Subcutaneous abdominal adipose tissue (tissue), 5 donors: ENCODE measurements at regions not wholly inside any gene's neighbourhood (a gene's known extent, or its start where the extent isn't known, plus 50 kb on each side); places are given as distances from the start of the nearest gene placed in this dataset.

Source experiments
- H3K27ac ChIP-seq: one replicate; pipeline ENCODE4 v1.7.0; 2013; ENCODE audit warnings: low read depth, mild to moderate bottlenecking, inconsistent platforms, low read length, moderate library complexity
- H3K27me3 ChIP-seq, 5 donors: one replicate each; pipeline ENCODE4 v1.7.0; 2013; ENCODE audit warnings: low read length in 5 of 5, inconsistent platforms in 1 of 5; ENCODE audit not compliant: control insufficient read depth in 5 of 5, insufficient read depth in 4 of 5
- H3K36me3 ChIP-seq, 5 donors: one replicate each; pipeline ENCODE4 v1.7.0; 2013; ENCODE audit warnings: low read length in 5 of 5; ENCODE audit not compliant: control insufficient read depth in 5 of 5, insufficient read depth in 5 of 5
- H3K4me1 ChIP-seq, 5 donors: one replicate each; pipeline ENCODE4 v1.7.0; 2013; ENCODE audit warnings: low read length in 5 of 5, mild to moderate bottlenecking in 3 of 5, moderate library complexity in 1 of 5; ENCODE audit not compliant: control insufficient read depth in 5 of 5, insufficient read depth in 5 of 5
- H3K4me3 ChIP-seq, 5 donors: one replicate each; pipeline ENCODE4 v1.7.0; 2013; ENCODE audit warnings: low read length in 5 of 5, low read depth in 1 of 5
- H3K9ac ChIP-seq, 5 donors: one replicate each; pipeline ENCODE4 v1.7.0; 2013; ENCODE audit warnings: low read length in 5 of 5, mild to moderate bottlenecking in 4 of 5, moderate library complexity in 3 of 5
- H3K9me3 ChIP-seq, 5 donors: one replicate each; pipeline ENCODE4 v1.7.0; 2013; ENCODE audit warnings: low read length in 5 of 5; ENCODE audit not compliant: control insufficient read depth in 5 of 5
- donor health status: healthy.
- donor health status: healthy.
- donor health status: healthy.
- donor health status: healthy.
- donor health status: healthy.

GRCh38 chr1:112255080-112255479 is 140.9 kb upstream of the CTTNBP2NL start:
- Histone ChIP-seq H3K4me3 (no peak overlapping the region), H3K9ac (no peak overlapping the region), H3K27ac (no peak overlapping the region), H3K27me3 (no peaks in the 10 kb centered on the region), H3K9me3 (no peaks in the 10 kb centered on the region), H3K4me1 (peaks cover 0 to 7% (median 0%) of the 10 kb centered on the region in 5 donors), H3K36me3 (no peaks in the 10 kb centered on the region)

- no peak overlapping the region for H3K27ac ChIP-seq
- H3K4me3 ChIP-seq, result no peak overlapping the region
- no peak overlapping the region for H3K9ac ChIP-seq
- H3K36me3 ChIP-seq, result no peaks in the 10 kb centered on the region
- H3K27me3 ChIP-seq, result no peaks in the 10 kb centered on the region
- peaks cover 0 to 7% (median 0%) of the 10 kb centered on the region in 5 donors for H3K4me1 ChIP-seq
- no peaks in the 10 kb centered on the region for H3K9me3 ChIP-seq
Measured at GRCh38 chr1:112256411-112256810, 139.6 kb upstream of the CTTNBP2NL start.

- Histone ChIP-seq H3K27me3 (no peaks in the 10 kb centered on the region), H3K9ac (no peak overlapping the region), H3K4me3 (no peak overlapping the region), H3K27ac (no peak overlapping the region), H3K36me3 (no peaks in the 10 kb centered on the region), H3K9me3 (no peaks in the 10 kb centered on the region), H3K4me1 (peaks cover 0 to 5% (median 0%) of the 10 kb centered on the region in 5 donors)
Measured at GRCh38 chr1:112257043-112257835, 138.8 kb upstream of the CTTNBP2NL start.

GRCh38 chr1:112260699-112261098 is 135.3 kb upstream of the CTTNBP2NL start:
- Histone ChIP-seq H3K36me3 (no peaks in the 10 kb centered on the region), H3K4me3 (no peak overlapping the region), H3K27me3 (no peaks in the 10 kb centered on the region), H3K9ac (no peak overlapping the region), H3K9me3 (no peaks in the 10 kb centered on the region), H3K27ac (no peak overlapping the region), H3K4me1 (peaks cover 2 to 25% (median 20%) of the 10 kb centered on the region in 5 donors)

- Histone ChIP-seq H3K4me1 (peaks cover 2 to 28% (median 20%) of the 10 kb centered on the region in 5 donors), H3K27ac (no peak overlapping the region), H3K9me3 (no peaks in the 10 kb centered on the region)
Measured at GRCh38 chr1:112262316-112262715, 133.7 kb upstream of the CTTNBP2NL start.

GRCh38 chr1:112263042-112263441 is 133.0 kb upstream of the CTTNBP2NL start:
- Histone ChIP-seq H3K9me3 (no peaks in the 10 kb centered on the region), H3K36me3 (no peaks in the 10 kb centered on the region), H3K4me1 (peaks cover 2 to 33% (median 24%) of the 10 kb centered on the region in 5 donors), H3K9ac (no peak overlapping the region), H3K27ac (no peak overlapping the region), H3K4me3 (no peak overlapping the region), H3K27me3 (no peaks in the 10 kb centered on the region)

More at GRCh38 chr1:112262316-112262715, 133.7 kb upstream of the CTTNBP2NL start:
- Histone ChIP-seq H3K27me3 (no peaks in the 10 kb centered on the region), H3K4me3 (no peak overlapping the region), H3K9ac (no peak overlapping the region), H3K36me3 (no peaks in the 10 kb centered on the region)

GRCh38 chr1:112263453-112263852 is 132.6 kb upstream of the CTTNBP2NL start:
- no peaks in the 10 kb centered on the region for H3K9me3 ChIP-seq
- H3K4me1 ChIP-seq, result peaks cover 2 to 37% (median 28%) of the 10 kb centered on the region in 5 donors
- H3K9ac ChIP-seq, result no peak overlapping the region
- H3K4me3 ChIP-seq, result no peak overlapping the region
- H3K27me3 ChIP-seq, result no peaks in the 10 kb centered on the region
- H3K27ac ChIP-seq, result no peak overlapping the region
- H3K36me3 ChIP-seq, result no peaks in the 10 kb centered on the region

- H3K4me1 ChIP-seq, result peaks cover 2 to 42% (median 28%) of the 10 kb centered on the region in 5 donors
Measured at GRCh38 chr1:112264010-112264409, 132.0 kb upstream of the CTTNBP2NL start.

GRCh38 chr1:112264553-112264952 is 131.5 kb upstream of the CTTNBP2NL start:
- H3K9me3 ChIP-seq, result no peaks in the 10 kb centered on the region
- H3K36me3 ChIP-seq, result no peaks in the 10 kb centered on the region
- no peaks in the 10 kb centered on the region for H3K27me3 ChIP-seq
- no peak overlapping the region for H3K27ac ChIP-seq
- H3K4me3 ChIP-seq, result no peak overlapping the region
- no peak overlapping the region for H3K9ac ChIP-seq
- peaks cover 2 to 42% (median 28%) of the 10 kb centered on the region in 5 donors for H3K4me1 ChIP-seq

More at GRCh38 chr1:112264010-112264409, 132.0 kb upstream of the CTTNBP2NL start:
- H3K27me3 ChIP-seq, result no peaks in the 10 kb centered on the region
- H3K9ac ChIP-seq, result no peak overlapping the region
- no peak overlapping the region for H3K4me3 ChIP-seq
- no peaks in the 10 kb centered on the region for H3K36me3 ChIP-seq
- no peaks in the 10 kb centered on the region for H3K9me3 ChIP-seq
- no peak overlapping the region for H3K27ac ChIP-seq

- Histone ChIP-seq H3K27me3 (no peaks in the 10 kb centered on the region), H3K9ac (no peak overlapping the region), H3K4me1 (peaks cover 2 to 42% (median 28%) of the 10 kb centered on the region in 5 donors), H3K4me3 (no peak overlapping the region), H3K9me3 (no peaks in the 10 kb centered on the region), H3K36me3 (no peaks in the 10 kb centered on the region), H3K27ac (no peak overlapping the region)
Measured at GRCh38 chr1:112265931-112266330, 130.1 kb upstream of the CTTNBP2NL start.
